RCC 7860 (cell line): ENCODE measurements at regions not wholly inside any gene's neighbourhood (a gene's known extent, or its start where the extent isn't known, plus 50 kb on each side); places are given as distances from the start of the nearest gene placed in this dataset.

Experiments
- DNase-seq: peaks from one replicate; pipeline ENCODE4 v3.0.0-alpha.2; 2015; ENCODE audit warnings: low spot score
- FAIRE-seq: peaks from 2 replicates; lab custom pipeline; 2012; peaks lifted over from hg19 to GRCh38; lab: Jason Lieb, UNC

DNA sequence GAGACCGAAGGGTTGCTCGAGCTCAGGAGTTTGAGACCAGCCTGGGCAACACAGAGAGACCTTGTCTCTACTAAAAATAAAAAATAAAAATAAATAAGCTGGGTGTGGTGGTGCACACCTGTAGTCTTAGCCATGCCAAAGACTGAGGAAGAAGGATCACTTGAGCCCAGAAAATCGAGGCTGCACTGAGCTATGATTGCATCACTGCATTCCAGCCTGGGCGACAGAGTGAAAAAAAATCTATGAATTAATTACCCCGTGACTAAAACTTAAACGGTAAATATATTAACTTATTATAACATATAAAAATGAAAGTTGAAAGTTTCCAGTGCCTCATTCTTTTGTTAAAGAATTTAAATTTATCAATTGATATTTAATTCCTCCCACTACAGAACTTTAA, 273.7 kb downstream of the KLF12 start:
- DNase-seq, result no peak
- no peak for FAIRE-seq

DNA sequence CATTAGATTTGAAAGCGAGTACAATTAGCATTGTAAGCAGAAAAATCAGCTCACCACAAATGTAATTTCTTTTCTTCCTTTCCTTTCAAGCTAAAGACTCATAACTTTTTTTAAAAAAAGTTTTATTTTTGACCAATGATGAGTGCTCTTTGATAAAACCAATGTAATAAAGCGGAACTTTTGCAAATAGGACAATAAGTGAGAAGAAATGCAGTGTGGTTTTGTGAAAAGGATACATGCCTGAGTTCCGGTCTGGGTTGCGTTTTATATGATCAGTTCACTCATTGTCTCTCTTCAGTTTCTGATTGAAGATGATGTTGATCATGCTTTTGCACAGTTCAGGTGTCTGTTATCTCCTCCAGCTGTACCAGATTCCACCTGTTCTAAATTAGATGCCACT, 274.4 kb downstream of the KLF12 start:
- DNase-seq (no peak), FAIRE-seq (no peak)

DNA sequence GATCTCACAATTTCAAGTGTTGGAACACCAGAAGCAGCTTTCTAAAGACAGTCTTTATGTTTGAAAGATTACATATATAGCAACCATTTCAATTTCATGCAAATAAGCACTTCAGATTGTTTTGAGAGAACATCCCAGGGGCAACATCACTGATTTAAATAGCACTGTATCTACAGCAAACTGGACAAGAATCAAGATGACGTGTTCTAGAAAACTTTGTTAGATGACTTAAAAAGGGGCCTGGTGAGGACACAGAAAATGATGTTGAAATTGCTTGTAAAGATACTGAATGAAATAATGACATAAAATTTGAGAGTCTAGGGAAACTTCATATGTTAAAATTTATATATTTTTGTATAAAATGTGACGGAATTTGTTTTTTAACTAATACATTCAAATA, 277.1 kb downstream of the KLF12 start:
- FAIRE-seq, result no peak
- DNase-seq, result no peak

DNA sequence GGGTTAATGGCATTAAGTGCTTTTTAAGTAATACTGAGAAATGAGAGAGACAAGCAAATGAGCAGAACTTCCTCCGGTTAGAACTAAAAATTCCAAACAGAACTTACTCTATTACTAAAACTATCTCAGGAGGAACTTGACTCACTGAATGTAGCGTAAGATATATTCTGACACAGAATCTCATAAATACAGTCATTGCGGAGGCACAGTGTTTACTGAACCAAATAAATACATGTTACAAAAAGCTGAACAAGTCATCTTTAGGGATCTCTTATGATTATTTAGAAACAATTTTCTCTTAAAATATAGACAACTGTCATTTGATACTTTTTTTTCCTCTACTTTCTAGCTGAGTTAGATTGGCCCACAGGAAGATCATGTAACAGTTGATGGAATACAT, 283.1 kb downstream of the KLF12 start:
- no peak for FAIRE-seq
- no peak for DNase-seq

DNA sequence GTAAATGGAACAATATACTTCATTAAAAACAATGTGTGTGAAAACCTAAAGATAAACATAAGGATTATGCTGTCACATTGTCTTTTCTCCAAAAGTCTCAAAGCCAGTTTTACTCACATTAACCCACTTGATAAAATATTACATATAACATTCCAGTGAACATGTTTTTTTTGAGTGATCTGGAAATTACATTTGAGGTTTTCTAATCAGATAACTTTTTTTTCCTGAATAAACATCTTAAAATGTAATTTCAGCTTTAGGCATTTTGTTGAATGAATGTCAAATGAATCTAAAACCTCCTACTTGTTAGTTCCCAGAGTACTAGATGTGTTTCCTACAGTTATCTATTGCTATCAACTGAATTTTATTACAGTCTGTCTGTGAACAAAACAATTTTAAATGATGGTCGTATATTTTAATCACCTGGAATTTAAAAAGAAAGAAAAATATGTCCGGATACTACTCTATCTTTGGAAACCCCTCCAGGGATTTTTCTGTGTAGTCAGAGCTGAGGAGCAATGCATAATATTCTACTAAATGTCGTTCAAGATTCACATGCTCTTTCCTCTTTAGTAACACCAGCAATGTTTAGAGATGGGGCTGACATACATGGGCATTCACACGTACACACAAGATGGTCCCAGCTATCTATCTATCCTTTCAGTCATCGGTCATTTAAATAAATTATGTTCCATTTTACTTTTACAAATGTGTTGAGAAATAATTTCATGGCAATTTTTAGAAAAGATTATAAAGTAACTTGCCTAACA, 283.9 kb downstream of the KLF12 start:
- FAIRE-seq (no peak), DNase-seq (no peak)

DNA sequence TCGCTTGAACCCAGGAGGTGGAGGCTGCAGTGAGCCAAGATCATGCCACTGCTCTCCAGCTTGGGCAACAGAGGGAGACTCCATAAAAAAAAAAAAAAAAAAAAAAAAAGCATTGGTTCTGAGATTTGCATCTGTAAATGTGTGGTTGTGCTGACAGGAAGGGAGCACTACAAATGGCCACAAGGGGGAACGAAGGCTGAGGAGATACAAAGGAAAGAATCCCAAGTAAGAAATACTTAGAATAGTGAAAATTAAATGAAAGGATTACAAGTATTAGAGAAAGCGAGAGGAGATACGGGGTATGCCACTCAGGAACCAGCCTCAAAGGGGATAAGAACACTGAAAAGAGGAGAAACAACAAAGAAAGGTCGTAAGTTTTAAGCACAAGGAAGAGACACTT, 284.9 kb downstream of the KLF12 start:
- FAIRE-seq, result no peak
- no peak for DNase-seq

DNA sequence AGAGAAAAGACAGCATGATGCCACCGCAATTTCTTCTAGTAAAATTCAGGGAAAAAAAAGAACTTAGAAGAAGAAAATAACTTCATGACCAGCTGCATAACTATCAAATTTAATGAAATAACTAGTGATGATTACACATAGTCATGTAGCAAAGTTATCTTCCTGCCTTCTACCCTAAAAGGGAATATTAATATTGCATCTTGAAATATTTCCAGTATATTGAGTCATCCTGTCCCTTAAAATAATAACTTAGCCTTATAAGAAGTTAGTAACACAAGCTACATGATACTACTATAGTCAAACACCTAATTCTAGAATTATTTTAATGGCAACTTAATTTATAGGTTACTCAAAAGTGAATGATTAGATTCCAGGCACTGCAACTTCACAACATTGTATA, 289.2 kb downstream of the KLF12 start:
- DNase-seq, result no peak

DNA sequence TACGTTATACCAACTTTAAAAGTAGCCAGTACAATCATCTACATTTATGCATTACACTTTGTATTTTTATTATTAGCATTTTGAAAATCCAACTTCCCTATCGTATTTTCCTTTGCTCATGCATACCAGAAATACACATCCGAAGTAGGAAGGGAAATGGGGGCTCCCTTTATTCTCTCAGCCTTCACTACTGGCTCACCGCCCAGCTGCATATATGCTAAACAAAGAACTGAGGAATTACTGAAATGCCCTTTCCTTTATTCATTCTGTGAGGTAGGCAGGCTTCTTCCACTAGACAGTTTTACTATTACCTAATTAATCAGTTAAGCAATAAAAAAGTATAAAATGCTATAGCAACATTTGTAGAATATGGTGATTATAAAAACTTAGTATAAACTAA, 291.6 kb downstream of the KLF12 start:
- FAIRE-seq, result no peak
- DNase-seq, result no peak

More for the DNA sequence above, 289.2 kb downstream of the KLF12 start:
- no peak for FAIRE-seq

DNA sequence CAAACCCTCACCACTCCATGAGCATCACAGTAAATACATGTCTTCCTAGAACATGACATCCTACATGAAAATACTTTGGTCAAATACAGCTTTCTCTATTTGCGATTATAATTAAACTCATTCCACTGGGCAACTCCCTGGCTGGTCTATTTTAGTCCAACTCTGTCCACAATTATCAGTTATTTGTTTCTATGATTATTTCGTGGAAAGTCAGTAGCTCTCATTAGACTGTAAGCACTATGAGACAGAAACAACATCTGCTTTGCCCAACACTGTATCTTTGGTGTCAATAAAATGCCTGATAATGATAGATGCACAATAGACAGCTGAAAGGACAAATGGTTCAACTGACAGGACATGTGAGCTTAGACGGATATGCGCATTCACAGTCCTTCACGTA, 292.0 kb downstream of the KLF12 start:
- FAIRE-seq (no peak), DNase-seq (no peak)

DNA sequence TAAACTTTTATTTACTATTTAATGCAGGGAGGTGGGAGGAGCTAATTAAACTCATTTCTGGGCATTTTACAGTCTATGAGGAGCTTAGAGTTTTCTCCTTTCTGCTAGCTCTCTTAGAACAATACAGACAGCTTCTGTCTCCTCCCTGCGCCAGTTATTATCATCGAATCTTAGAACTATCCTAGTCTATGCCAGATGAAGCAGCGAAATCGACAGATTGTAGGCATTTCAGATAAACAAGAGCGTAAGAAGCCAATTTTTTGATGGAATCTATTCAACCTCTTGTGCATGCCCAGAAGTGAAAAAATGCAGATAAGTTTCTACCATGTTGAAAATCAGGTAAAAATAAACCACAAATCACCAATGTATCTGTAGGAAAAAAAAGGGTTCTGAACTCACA, 297.1 kb downstream of the KLF12 start:
- FAIRE-seq, result no peak
- DNase-seq, result no peak

DNA sequence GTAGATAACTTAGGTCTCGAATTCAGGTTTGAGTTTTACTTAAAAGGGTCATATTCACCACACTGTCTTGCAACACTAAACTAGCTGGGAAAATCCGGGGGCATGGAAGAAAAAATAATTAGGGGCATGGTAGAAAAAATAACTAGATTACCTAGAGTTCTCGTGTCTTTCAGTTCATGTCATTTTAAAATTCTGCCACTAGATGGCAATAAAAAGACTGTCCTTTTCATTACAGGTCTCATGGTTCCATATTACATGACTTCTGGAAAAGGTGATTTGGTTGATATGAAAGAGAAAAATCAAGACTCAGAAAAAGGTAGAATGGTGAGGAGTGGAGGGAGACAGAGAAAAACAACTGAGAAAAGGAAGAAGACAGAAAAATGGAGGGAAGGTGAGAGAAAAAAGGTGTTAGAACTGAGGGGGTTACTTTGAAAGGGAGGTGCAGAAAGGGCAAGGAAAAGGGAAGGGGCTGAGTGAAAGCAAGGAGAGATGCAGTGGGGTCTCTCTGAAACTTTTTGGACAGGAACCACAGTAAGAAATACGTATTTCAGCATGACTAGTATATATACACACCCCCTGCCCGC, 299.0 kb downstream of the KLF12 start:
- FAIRE-seq, result peak; percentile 70
- peak; percentile 48 for DNase-seq

DNA sequence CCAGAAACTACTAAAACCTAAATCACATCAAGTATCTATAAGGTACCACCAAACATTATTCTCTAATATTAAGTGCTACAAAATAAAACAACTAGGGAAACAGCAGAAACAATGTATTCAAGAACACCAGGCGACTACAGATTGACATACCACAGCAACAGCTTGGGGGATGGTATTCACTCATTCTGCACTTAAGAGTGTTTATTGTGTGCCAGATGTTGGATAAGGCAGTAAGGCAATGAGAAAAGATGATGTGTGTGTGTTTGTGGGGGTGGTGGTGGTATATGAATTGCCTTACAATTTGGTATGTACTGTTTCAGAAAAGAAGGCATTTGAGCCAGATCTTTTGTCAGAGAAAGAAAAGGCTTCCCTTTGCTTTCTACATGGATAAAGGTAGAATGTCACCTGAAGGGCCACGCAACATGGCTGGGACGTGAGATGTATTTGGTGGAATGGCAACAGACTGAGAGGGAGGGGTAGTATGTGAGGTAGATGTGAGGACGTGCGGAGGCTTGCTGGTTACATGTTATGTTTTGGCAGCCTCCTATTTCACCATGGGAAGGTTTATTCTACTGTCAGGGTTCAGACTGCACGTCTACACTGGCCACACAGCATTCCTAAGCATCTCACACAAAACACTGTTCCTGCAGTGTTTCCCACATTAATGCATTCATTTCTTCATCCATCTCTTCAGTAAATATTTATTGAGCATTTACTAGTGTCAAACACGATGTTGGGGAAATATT, 300.7 kb downstream of the KLF12 start:
- FAIRE-seq (no peak), DNase-seq (no peak)

DNA sequence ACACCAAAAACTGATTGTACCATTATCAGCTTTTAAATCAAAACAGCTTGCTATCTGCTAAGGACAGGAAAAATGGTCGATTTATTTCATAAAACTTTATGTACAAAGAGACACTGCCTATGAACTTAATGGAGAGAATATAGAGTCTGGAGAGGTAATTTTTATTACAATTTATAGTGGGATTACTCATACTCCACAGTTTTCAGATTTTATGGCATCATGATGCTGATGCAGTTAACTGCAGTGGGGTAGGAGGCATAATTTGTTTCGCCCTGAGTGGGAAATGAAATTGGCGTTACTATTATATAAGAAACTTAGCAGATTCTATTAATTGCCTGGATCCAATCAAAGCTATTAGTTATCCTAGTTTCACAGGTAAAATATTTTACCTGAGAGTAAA, 301.4 kb downstream of the KLF12 start:
- DNase-seq (no peak), FAIRE-seq (no peak)

DNA sequence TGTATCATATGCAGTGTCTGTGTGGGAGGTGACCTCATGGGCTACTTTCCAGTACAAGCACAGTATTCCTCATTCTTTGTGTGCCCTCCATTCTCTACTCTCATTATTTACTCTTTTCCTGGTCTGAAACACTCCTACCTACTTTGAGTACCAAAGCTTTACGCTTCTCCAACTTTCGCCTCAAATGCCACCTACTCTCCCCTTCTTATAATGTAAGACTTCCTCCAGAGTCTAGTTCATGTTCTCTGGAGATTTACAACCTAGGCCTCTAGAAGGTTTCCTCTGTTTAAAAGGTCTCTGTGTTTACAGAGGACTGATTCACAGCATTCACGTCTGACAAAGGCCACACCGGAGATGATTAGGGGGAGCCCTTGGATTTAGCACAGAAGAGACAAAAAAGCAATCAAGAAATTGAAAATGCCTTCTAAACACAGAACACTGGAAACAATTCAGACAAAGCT, 302.0 kb downstream of the KLF12 start:
- FAIRE-seq (no peak), DNase-seq (no peak)

DNA sequence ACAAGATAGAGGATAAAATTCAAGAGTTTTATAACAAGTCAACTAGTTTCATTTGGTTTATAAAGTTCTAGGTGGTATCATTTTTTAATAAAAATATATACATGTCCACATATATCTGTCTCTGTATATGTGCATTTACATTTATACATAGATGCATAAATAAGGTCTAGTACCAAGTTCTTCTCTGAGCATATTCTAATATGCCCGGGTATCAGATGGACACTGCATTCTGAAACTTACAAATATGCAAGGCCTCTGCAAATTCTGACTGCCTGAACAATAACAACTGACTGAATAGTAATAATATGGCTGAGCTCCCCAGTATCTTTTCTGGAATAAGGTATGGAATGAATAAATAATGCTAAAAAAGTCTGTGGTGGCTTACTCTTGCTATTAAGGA, 304.8 kb downstream of the KLF12 start:
- FAIRE-seq (no peak), DNase-seq (no peak)

DNA sequence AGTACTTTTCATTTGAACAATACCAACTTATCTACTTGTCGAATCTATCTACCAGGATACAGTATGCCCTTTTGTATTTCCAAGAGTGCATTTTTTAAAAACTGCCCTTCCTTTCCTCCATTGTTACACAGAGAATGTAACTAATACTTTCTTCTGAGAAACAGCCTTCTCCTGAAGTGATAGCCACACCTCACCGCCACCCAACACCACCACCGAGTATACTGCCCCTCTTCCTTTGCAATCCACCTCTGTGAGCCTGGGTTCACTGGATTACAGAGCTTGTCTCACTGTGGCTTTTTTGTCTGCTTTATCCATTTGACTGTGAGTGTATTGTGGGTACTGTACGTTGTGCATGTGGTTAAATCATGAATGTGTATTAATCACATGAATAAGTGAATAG, 305.4 kb downstream of the KLF12 start:
- DNase-seq, result no peak
- FAIRE-seq, result no peak

DNA sequence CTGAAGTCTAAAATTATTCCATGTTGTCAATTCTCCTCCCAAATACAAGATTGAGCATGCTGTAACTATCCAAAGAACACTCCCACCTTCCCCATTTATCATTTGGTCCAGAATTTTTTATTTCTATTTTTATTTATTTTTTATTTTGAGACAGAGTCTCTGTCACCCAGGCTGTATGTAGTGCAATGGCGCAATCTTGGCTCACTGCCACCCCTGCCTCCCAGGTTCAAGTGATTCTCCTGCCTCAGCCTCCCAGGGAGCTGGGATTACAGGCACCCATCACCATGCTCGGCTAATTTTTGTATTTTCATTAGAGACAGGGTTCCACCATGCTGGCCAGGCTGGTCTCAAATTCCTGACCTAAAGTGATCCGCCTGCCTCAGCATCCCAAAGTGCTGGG, 306.8 kb downstream of the KLF12 start:
- DNase-seq, result no peak
- no peak for FAIRE-seq

DNA sequence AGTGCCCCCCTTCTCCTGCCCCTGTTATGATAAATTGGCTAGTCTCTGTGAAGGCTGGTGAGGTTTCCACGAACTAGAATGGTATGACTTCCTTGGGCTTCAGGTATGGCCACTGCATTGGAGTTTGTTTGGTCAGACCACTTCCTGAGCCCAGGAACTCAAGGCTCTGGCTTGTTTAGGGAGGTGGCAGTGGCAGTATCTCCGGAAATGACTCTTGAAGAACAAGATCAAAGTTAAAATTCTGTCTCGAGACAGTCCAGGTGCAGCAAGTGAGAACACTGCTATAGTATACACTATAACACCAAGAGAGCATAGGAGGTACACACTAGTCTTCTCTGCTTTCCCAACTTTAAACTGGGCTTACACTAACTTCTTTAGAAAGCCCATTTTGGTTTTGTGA, 309.1 kb downstream of the KLF12 start:
- FAIRE-seq, result no peak
- DNase-seq, result no peak

DNA sequence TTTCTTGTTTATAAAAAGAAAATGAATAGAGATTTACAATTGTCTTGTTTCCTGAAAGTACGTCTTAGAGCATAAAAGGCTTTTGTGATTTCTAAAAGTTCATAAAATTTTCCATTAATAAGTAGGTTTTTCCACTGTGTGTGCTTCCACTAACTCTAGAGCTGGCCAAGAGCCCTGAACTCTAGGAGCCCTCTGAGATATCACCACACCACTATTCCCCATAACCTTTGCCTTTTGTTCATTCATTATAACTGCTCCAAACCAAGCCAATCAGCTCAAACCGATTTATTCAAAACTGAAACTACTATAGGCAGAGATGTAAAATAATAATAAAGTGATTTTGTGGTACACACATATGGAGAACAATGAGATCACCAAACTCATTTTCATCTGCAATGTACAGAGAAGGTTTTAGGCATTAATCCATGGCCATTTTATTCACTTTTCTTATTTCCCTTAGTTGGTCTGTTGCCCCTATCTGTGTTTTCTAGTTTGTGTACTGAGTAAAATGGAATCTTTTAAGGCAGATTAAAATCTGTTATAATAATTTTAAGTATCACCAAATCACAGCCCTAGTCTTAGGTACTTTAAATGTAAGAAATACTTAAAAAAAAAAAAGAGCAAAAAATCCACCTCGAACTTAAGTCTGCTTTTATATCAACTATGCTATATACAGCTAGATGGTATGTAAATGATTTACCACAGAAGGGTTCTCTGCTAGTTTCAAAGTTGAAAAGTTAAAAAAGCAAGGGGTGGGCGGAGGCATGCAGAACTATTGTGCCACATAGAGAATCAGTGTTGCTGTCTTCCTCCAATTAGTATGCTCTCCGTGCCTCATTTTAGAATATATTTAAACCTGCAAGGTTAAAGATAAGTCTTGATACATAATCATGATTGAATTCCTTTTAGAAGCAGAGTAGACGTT, 311.3 kb downstream of the KLF12 start:
- FAIRE-seq, result no peak
- DNase-seq, result no peak

DNA sequence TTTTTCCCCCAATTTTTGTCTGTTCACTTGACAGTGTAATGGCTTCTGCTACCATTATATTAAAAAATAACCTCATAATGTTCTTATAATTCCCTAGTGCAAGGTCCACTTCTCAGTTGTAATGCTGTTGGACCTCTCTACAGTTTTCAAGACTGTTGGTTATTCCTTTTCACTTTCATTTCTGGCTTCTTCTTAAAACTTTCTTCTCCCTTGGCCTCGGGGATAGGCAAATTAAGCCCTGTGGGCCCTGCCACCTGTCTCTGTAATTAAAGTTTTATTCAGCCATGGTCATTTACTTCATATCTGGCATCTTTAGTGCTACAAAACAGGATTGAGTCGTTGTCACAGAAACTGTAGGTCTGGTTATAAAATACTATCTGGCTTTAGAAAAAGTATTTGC, 313.5 kb downstream of the KLF12 start:
- no peak for DNase-seq
- no peak for FAIRE-seq

DNA sequence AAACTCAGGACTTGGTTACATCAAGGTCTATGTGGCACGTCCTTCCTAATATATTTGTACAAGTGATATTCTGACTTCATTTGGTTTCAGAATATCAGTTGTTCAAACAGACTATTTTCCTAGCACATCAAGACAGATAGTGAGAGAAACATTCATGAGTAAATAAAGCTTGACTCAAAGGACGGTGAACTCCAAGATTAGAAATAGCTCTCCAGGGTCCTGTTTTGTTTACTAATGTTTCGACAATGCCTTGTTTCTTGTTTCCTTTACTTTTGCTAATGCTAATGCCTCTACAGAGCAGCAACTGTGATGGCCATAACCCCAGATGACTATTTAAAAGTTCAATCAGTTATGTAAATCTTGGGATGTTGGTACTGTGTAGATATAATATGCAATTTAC, 313.9 kb downstream of the KLF12 start:
- FAIRE-seq, result no peak
- DNase-seq, result no peak
